ENCODE measurements at regions not wholly inside any gene's neighbourhood (a gene's known extent, or its start where the extent isn't known, plus 50 kb on each side); places are given as distances from the start of the nearest gene placed in this dataset.
"Not testable (repeated sequence)": the region's sequence is repeated elsewhere in the genome, so short reads cannot be mapped to it uniquely, and the experiment has no call there.

DNA sequence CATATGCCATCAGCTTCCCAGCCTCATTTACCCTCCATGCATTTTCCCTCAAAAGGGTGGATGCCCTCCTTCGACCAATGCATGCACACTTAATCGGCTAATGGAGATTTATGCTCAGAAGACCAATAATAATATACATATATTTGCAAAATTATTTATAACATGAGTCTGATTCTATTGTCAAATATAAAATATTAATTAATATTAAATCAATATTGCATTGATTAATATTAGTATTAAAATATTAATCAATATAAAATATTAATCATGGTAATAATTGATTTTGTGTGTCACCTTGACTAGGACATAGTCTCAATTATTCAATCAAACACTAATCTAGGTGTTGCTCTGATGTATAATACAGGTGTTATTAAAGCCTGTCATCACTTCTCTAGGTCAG, 1282.5 kb downstream of the TMEM121 start:
- WGBS = 84% methylated on average over 2 of the region's 2 CpGs
- DNase-seq (ENCODE audit: low spot score) = no peak
- Histone ChIP-seq H3K4me1 (ENCODE audit: control insufficient read depth in 4 of 4, insufficient read depth in 4 of 4, low read length in 3 of 4) (no peaks in the 10 kb centered on the region), H3K4me3 (ENCODE audit: low read depth in 1 of 3, low read length in 3 of 3) (no peak overlapping the region), H3K36me3 (ENCODE audit: control insufficient read depth in 4 of 4, insufficient read depth in 3 of 4, low read depth in 1 of 4, low read length in 3 of 4) (no peaks in the 10 kb centered on the region), H3K9me3 (ENCODE audit: control insufficient read depth in 4 of 4, low read length in 3 of 4) (no peaks in the 10 kb centered on the region), H3K27ac (ENCODE audit: low read depth in 1 of 2, low read length in 2 of 2) (no peak overlapping the region), H3K9ac (ENCODE audit: low read depth in 1 of 2, low read length in 2 of 2) (no peak overlapping the region), H3K27me3 (ENCODE audit: control insufficient read depth in 4 of 4, insufficient read depth in 4 of 4, low read length in 3 of 4) (peaks cover 0 to 7% (median 2%) of the 10 kb centered on the region in 4 donors)
- TF ChIP-seq, protein P1, sequence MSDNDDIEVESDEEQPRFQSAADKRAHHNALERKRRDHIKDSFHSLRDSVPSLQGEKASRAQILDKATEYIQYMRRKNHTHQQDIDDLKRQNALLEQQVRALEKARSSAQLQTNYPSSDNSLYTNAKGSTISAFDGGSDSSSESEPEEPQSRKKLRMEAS (IDR thresholded peaks at IDR 0.05) = no peak
- TF ChIP-seq, protein P2, sequence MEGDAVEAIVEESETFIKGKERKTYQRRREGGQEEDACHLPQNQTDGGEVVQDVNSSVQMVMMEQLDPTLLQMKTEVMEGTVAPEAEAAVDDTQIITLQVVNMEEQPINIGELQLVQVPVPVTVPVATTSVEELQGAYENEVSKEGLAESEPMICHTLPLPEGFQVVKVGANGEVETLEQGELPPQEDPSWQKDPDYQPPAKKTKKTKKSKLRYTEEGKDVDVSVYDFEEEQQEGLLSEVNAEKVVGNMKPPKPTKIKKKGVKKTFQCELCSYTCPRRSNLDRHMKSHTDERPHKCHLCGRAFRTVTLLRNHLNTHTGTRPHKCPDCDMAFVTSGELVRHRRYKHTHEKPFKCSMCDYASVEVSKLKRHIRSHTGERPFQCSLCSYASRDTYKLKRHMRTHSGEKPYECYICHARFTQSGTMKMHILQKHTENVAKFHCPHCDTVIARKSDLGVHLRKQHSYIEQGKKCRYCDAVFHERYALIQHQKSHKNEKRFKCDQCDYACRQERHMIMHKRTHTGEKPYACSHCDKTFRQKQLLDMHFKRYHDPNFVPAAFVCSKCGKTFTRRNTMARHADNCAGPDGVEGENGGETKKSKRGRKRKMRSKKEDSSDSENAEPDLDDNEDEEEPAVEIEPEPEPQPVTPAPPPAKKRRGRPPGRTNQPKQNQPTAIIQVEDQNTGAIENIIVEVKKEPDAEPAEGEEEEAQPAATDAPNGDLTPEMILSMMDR (IDR thresholded peaks at IDR 0.05; ENCODE audit: low read depth, low read length, missing input control) = no peak
- TF ChIP-seq FOXA1 (IDR thresholded peaks at IDR 0.05) = no peak
- TF ChIP-seq JUND (IDR thresholded peaks at IDR 0.05) = no peak
- no peak for TF ChIP-seq RAD21 (IDR thresholded peaks at IDR 0.05)
- TF ChIP-seq SP1 (IDR thresholded peaks at IDR 0.05) = no peak
- no peak for TF ChIP-seq FOXA2 (IDR thresholded peaks at IDR 0.05)
- TF ChIP-seq EGR1 (IDR thresholded peaks at IDR 0.05; ENCODE audit: low read depth in 2 of 2) = no peak

DNA sequence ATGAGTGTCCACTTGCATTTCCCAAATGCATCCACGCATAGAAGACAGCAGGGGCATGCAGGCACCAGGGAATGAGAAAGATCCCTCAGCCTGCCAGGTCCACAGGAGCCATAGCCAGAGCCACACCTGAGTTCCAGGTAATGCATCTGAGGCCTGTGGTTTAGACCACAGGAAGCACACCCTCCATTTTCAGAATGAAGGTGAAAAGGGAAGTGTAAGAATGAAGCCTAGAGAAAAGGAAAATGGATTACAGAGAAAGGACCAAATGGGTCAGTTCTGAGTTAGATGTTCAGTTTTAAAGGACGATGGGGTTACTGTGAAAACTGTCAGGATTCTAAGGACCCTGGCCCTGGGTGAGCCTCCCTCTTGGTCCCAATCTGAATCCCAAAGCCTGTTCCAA, 1283.2 kb downstream of the TMEM121 start:
- TF ChIP-seq GABPA (IDR thresholded peaks at IDR 0.05 in 1 of 2, conservative IDR thresholded peaks at IDR 0.05 in 1 of 2) (no peak), JUND (IDR thresholded peaks at IDR 0.05) (no peak), FOXA1 (IDR thresholded peaks at IDR 0.05) (no peak), FOXA2 (IDR thresholded peaks at IDR 0.05) (no peak)
- TF ChIP-seq, protein P3, sequence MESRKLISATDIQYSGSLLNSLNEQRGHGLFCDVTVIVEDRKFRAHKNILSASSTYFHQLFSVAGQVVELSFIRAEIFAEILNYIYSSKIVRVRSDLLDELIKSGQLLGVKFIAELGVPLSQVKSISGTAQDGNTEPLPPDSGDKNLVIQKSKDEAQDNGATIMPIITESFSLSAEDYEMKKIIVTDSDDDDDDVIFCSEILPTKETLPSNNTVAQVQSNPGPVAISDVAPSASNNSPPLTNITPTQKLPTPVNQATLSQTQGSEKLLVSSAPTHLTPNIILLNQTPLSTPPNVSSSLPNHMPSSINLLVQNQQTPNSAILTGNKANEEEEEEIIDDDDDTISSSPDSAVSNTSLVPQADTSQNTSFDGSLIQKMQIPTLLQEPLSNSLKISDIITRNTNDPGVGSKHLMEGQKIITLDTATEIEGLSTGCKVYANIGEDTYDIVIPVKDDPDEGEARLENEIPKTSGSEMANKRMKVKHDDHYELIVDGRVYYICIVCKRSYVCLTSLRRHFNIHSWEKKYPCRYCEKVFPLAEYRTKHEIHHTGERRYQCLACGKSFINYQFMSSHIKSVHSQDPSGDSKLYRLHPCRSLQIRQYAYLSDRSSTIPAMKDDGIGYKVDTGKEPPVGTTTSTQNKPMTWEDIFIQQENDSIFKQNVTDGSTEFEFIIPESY (IDR thresholded peaks at IDR 0.05) = no peak
- Histone ChIP-seq H3K9ac (ENCODE audit: low read depth in 1 of 2, low read length in 2 of 2) (no peak overlapping the region), H3K36me3 (ENCODE audit: control insufficient read depth in 4 of 4, insufficient read depth in 3 of 4, low read depth in 1 of 4, low read length in 3 of 4) (no peaks in the 10 kb centered on the region), H3K4me1 (ENCODE audit: control insufficient read depth in 4 of 4, insufficient read depth in 4 of 4, low read length in 3 of 4) (no peaks in the 10 kb centered on the region), H3K27ac (ENCODE audit: low read depth in 1 of 2, low read length in 2 of 2) (no peak overlapping the region), H3K4me3 (ENCODE audit: low read depth in 1 of 3, low read length in 3 of 3) (no peak overlapping the region), H3K9me3 (ENCODE audit: control insufficient read depth in 4 of 4, low read length in 3 of 4) (no peaks in the 10 kb centered on the region), H3K27me3 (ENCODE audit: control insufficient read depth in 4 of 4, insufficient read depth in 4 of 4, low read length in 3 of 4) (peaks cover 0 to 3% (median 0%) of the 10 kb centered on the region in 4 donors)
- no peak for DNase-seq (ENCODE audit: low spot score)
- WGBS = 61% methylated on average over 2 of the region's 2 CpGs

DNA sequence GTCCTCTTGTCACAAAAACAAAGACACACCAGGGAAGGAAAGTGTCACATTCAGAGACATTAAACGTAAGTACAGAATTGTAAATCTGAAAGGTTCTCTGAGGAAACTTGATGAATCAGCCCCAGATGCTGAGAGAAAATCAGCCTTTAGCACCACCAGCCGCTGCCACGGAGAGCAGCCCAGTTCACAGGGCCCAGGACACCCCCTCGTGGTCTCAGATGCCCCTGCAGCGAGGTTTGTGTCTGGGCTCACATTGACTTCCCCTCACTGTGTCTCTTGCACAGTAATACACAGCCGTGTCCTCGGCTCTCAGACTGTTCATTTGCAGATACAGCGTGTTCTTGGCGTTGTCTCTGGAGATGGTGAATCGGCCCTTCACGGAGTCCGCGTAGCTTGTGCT, 1283.8 kb downstream of the TMEM121 start:
- WGBS = 68% methylated on average over 13 of the region's 13 CpGs
- not testable (repeated sequence) for DNase-seq (ENCODE audit: low spot score); H3K9ac ChIP-seq (ENCODE audit: low read depth in 1 of 2, low read length in 2 of 2); H3K36me3 ChIP-seq (ENCODE audit: control insufficient read depth in 4 of 4, insufficient read depth in 3 of 4, low read depth in 1 of 4, low read length in 3 of 4); H3K9me3 ChIP-seq (ENCODE audit: control insufficient read depth in 4 of 4, low read length in 3 of 4); H3K4me1 ChIP-seq (ENCODE audit: control insufficient read depth in 4 of 4, insufficient read depth in 4 of 4, low read length in 3 of 4); H3K27me3 ChIP-seq (ENCODE audit: control insufficient read depth in 4 of 4, insufficient read depth in 4 of 4, low read length in 3 of 4); H3K27ac ChIP-seq (ENCODE audit: low read depth in 1 of 2, low read length in 2 of 2); H3K4me3 ChIP-seq (ENCODE audit: low read depth in 1 of 3, low read length in 3 of 3)
